Keratinocyte (primary cell): ENCODE measurements at regions not wholly inside any gene's neighbourhood (a gene's known extent, or its start where the extent isn't known, plus 50 kb on each side); places are given as distances from the start of the nearest gene placed in this dataset.

Experiments used
- CTCF ChIP-seq, 3 experiments: IDR thresholded peaks in 1 of 3; conservative IDR thresholded peaks in 1 of 3; optimal IDR thresholded peaks in 1 of 3; 2 replicates in 2 of 3; 3 replicates in 1 of 3; pipeline versions ENCODE3 to v1.5.1; 2011; ENCODE audit warnings: low read length in 3 of 3, mild to moderate bottlenecking in 3 of 3, moderate library complexity in 2 of 3, control low read depth in 1 of 3, inconsistent platforms in 1 of 3; ENCODE audit not compliant: insufficient read depth in 2 of 3; ENCODE audit errors: extremely low read depth in 1 of 3
- EZH2 ChIP-seq: IDR thresholded peaks from one replicate; pipeline ENCODE4 v1.6.1; 2012; ENCODE audit warnings: inconsistent platforms, mild to moderate bottlenecking, low read length, moderate library complexity

GRCh38 chr10:133019651-133020050, 68.1 kb upstream of the ADGRA1 start:
- TF ChIP-seq CTCF (optimal IDR thresholded peaks at IDR 0.05 in 1 of 3, IDR thresholded peaks at IDR 0.05 in 1 of 3, conservative IDR thresholded peaks at IDR 0.05 in 1 of 3; ENCODE audit: extremely low read depth in 1 of 3, insufficient read depth in 2 of 3, low read length in 3 of 3) (no peak), EZH2 (no peak)
